ENCODE measurements at regions not wholly inside any gene's neighbourhood (a gene's known extent, or its start where the extent isn't known, plus 50 kb on each side); places are given as distances from the start of the nearest gene placed in this dataset.
"Not testable (repeated sequence)": the region's sequence is repeated elsewhere in the genome, so short reads cannot be mapped to it uniquely, and the experiment has no call there.

- H3K4me1 ChIP-seq (ENCODE audit: control extremely low read depth in 1 of 4, control insufficient read depth in 4 of 4, insufficient read depth in 4 of 4, low read length in 3 of 4) = no peaks in the 10 kb centered on the region
- H3K9me3 ChIP-seq (ENCODE audit: control extremely low read depth in 1 of 5, control insufficient read depth in 4 of 5, insufficient read depth in 2 of 5, low read depth in 1 of 5, low read length in 4 of 5) = no peaks in the 10 kb centered on the region
- ChIA-PET POLR2A (no interaction called here), CTCF (no interaction called here)
- no peak overlapping the region for H3K27ac ChIP-seq (ENCODE audit: insufficient read depth in 1 of 2, low read depth in 1 of 2, low read length in 2 of 2, poor library complexity in 1 of 2, severe bottlenecking in 2 of 2)
- 93% methylated on average over 3 of the region's 3 CpGs for WGBS (ENCODE audit: insufficient coverage)
- no peak overlapping the region for H3K4me3 ChIP-seq (ENCODE audit: control insufficient read depth in 1 of 7, extremely low read depth in 1 of 7, insufficient read depth in 4 of 7, low read depth in 2 of 7, low read length in 6 of 7)
- no peaks in the 10 kb centered on the region for H3K27me3 ChIP-seq (replicated peaks in 2 of 5; ENCODE audit: control insufficient read depth in 4 of 5, insufficient read depth in 5 of 5, low read length in 4 of 5)
- no peak for DNase-seq
- no peaks in the 10 kb centered on the region for H3K36me3 ChIP-seq (ENCODE audit: control insufficient read depth in 4 of 4, insufficient read depth in 4 of 4, low read length in 3 of 4)
These were observed 245.3 kb upstream of the NMUR2 start for GRCh38 chr5:152650413-152650812.

GRCh38 chr5:152659470-152659869 is 254.4 kb upstream of the NMUR2 start:
- H3K27ac ChIP-seq (ENCODE audit: insufficient read depth in 1 of 2, low read depth in 1 of 2, low read length in 2 of 2, poor library complexity in 1 of 2, severe bottlenecking in 2 of 2); H3K27me3 ChIP-seq (replicated peaks in 2 of 5; ENCODE audit: control insufficient read depth in 4 of 5, insufficient read depth in 5 of 5, low read length in 4 of 5); H3K9me3 ChIP-seq (ENCODE audit: control extremely low read depth in 1 of 5, control insufficient read depth in 4 of 5, insufficient read depth in 2 of 5, low read depth in 1 of 5, low read length in 4 of 5); DNase-seq; H3K4me1 ChIP-seq (ENCODE audit: control extremely low read depth in 1 of 4, control insufficient read depth in 4 of 4, insufficient read depth in 4 of 4, low read length in 3 of 4); CTCF ChIA-PET; H3K36me3 ChIP-seq (ENCODE audit: control insufficient read depth in 4 of 4, insufficient read depth in 4 of 4, low read length in 3 of 4); POLR2A ChIA-PET; H3K4me3 ChIP-seq (ENCODE audit: control insufficient read depth in 1 of 7, extremely low read depth in 1 of 7, insufficient read depth in 4 of 7, low read depth in 2 of 7, low read length in 6 of 7): not testable (repeated sequence)
- 94% methylated on average over 12 of the region's 18 CpGs for WGBS (ENCODE audit: insufficient coverage)

- no CpG with 5 or more reads among the region's 1 CpG for WGBS (ENCODE audit: insufficient coverage)
- no peak overlapping the region for H3K27ac ChIP-seq (ENCODE audit: insufficient read depth in 1 of 2, low read depth in 1 of 2, low read length in 2 of 2, poor library complexity in 1 of 2, severe bottlenecking in 2 of 2)
- H3K4me3 ChIP-seq (ENCODE audit: control insufficient read depth in 1 of 7, extremely low read depth in 1 of 7, insufficient read depth in 4 of 7, low read depth in 2 of 7, low read length in 6 of 7) = no peak overlapping the region
- H3K36me3 ChIP-seq (ENCODE audit: control insufficient read depth in 4 of 4, insufficient read depth in 4 of 4, low read length in 3 of 4) = no peaks in the 10 kb centered on the region
- ChIA-PET POLR2A (no interaction called here), CTCF (no interaction called here)
- no peaks in the 10 kb centered on the region for H3K9me3 ChIP-seq (ENCODE audit: control extremely low read depth in 1 of 5, control insufficient read depth in 4 of 5, insufficient read depth in 2 of 5, low read depth in 1 of 5, low read length in 4 of 5)
- DNase-seq = no peak
- H3K4me1 ChIP-seq (ENCODE audit: control extremely low read depth in 1 of 4, control insufficient read depth in 4 of 4, insufficient read depth in 4 of 4, low read length in 3 of 4) = no peaks in the 10 kb centered on the region
- H3K27me3 ChIP-seq (replicated peaks in 2 of 5; ENCODE audit: control insufficient read depth in 4 of 5, insufficient read depth in 5 of 5, low read length in 4 of 5) = no peaks in the 10 kb centered on the region
These were observed 268.5 kb upstream of the NMUR2 start for GRCh38 chr5:152673601-152674000.

GRCh38 chr5:152674403-152674802 is 269.3 kb upstream of the NMUR2 start:
- Histone ChIP-seq H3K27me3 (replicated peaks in 2 of 5; ENCODE audit: control insufficient read depth in 4 of 5, insufficient read depth in 5 of 5, low read length in 4 of 5) (no peaks in the 10 kb centered on the region), H3K27ac (ENCODE audit: insufficient read depth in 1 of 2, low read depth in 1 of 2, low read length in 2 of 2, poor library complexity in 1 of 2, severe bottlenecking in 2 of 2) (no peak overlapping the region), H3K4me3 (ENCODE audit: control insufficient read depth in 1 of 7, extremely low read depth in 1 of 7, insufficient read depth in 4 of 7, low read depth in 2 of 7, low read length in 6 of 7) (no peak overlapping the region), H3K36me3 (ENCODE audit: control insufficient read depth in 4 of 4, insufficient read depth in 4 of 4, low read length in 3 of 4) (no peaks in the 10 kb centered on the region), H3K9me3 (ENCODE audit: control extremely low read depth in 1 of 5, control insufficient read depth in 4 of 5, insufficient read depth in 2 of 5, low read depth in 1 of 5, low read length in 4 of 5) (no peaks in the 10 kb centered on the region), H3K4me1 (ENCODE audit: control extremely low read depth in 1 of 4, control insufficient read depth in 4 of 4, insufficient read depth in 4 of 4, low read length in 3 of 4) (no peaks in the 10 kb centered on the region)
- ChIA-PET POLR2A (no interaction called here), CTCF (no interaction called here)
- WGBS (ENCODE audit: insufficient coverage) = no CpG with 5 or more reads among the region's 1 CpG
- DNase-seq = no peak

- no peak for DNase-seq
- ChIA-PET CTCF (no interaction called here), POLR2A (no interaction called here)
- Histone ChIP-seq H3K27ac (ENCODE audit: insufficient read depth in 1 of 2, low read depth in 1 of 2, low read length in 2 of 2, poor library complexity in 1 of 2, severe bottlenecking in 2 of 2) (no peak overlapping the region), H3K4me3 (ENCODE audit: control insufficient read depth in 1 of 7, extremely low read depth in 1 of 7, insufficient read depth in 4 of 7, low read depth in 2 of 7, low read length in 6 of 7) (no peak overlapping the region), H3K9me3 (ENCODE audit: control extremely low read depth in 1 of 5, control insufficient read depth in 4 of 5, insufficient read depth in 2 of 5, low read depth in 1 of 5, low read length in 4 of 5) (peaks cover 0 to 2% (median 0%) of the 10 kb centered on the region in 5 experiments), H3K36me3 (ENCODE audit: control insufficient read depth in 4 of 4, insufficient read depth in 4 of 4, low read length in 3 of 4) (no peaks in the 10 kb centered on the region), H3K27me3 (replicated peaks in 2 of 5; ENCODE audit: control insufficient read depth in 4 of 5, insufficient read depth in 5 of 5, low read length in 4 of 5) (no peaks in the 10 kb centered on the region), H3K4me1 (ENCODE audit: control extremely low read depth in 1 of 4, control insufficient read depth in 4 of 4, insufficient read depth in 4 of 4, low read length in 3 of 4) (no peaks in the 10 kb centered on the region)
- 63% methylated on average over 5 of the region's 5 CpGs for WGBS (ENCODE audit: insufficient coverage)
These were observed 271.1 kb upstream of the NMUR2 start for GRCh38 chr5:152676196-152676595.

GRCh38 chr5:152683205-152683604 is 278.1 kb upstream of the NMUR2 start:
- Histone ChIP-seq H3K27me3 (replicated peaks in 2 of 5; ENCODE audit: control insufficient read depth in 4 of 5, insufficient read depth in 5 of 5, low read length in 4 of 5) (no peaks in the 10 kb centered on the region), H3K36me3 (ENCODE audit: control insufficient read depth in 4 of 4, insufficient read depth in 4 of 4, low read length in 3 of 4) (no peaks in the 10 kb centered on the region), H3K4me3 (ENCODE audit: control insufficient read depth in 1 of 7, extremely low read depth in 1 of 7, insufficient read depth in 4 of 7, low read depth in 2 of 7, low read length in 6 of 7) (no peak overlapping the region), H3K4me1 (ENCODE audit: control extremely low read depth in 1 of 4, control insufficient read depth in 4 of 4, insufficient read depth in 4 of 4, low read length in 3 of 4) (no peaks in the 10 kb centered on the region), H3K27ac (ENCODE audit: insufficient read depth in 1 of 2, low read depth in 1 of 2, low read length in 2 of 2, poor library complexity in 1 of 2, severe bottlenecking in 2 of 2) (no peak overlapping the region), H3K9me3 (ENCODE audit: control extremely low read depth in 1 of 5, control insufficient read depth in 4 of 5, insufficient read depth in 2 of 5, low read depth in 1 of 5, low read length in 4 of 5) (peaks cover 0 to 3% (median 0%) of the 10 kb centered on the region in 5 experiments)
- POLR2A ChIA-PET = no interaction called here
- CTCF ChIA-PET = no interaction called here
- 100% methylated on average over 1 of the region's 1 CpG for WGBS (ENCODE audit: insufficient coverage)
- DNase-seq = no peak

- ChIA-PET POLR2A (no interaction called here), CTCF (no interaction called here)
- Histone ChIP-seq H3K27me3 (replicated peaks in 2 of 5; ENCODE audit: control insufficient read depth in 4 of 5, insufficient read depth in 5 of 5, low read length in 4 of 5) (no peaks in the 10 kb centered on the region), H3K4me1 (ENCODE audit: control extremely low read depth in 1 of 4, control insufficient read depth in 4 of 4, insufficient read depth in 4 of 4, low read length in 3 of 4) (no peaks in the 10 kb centered on the region), H3K36me3 (ENCODE audit: control insufficient read depth in 4 of 4, insufficient read depth in 4 of 4, low read length in 3 of 4) (no peaks in the 10 kb centered on the region), H3K9me3 (ENCODE audit: control extremely low read depth in 1 of 5, control insufficient read depth in 4 of 5, insufficient read depth in 2 of 5, low read depth in 1 of 5, low read length in 4 of 5) (peaks cover 0 to 3% (median 0%) of the 10 kb centered on the region in 5 experiments), H3K27ac (ENCODE audit: insufficient read depth in 1 of 2, low read depth in 1 of 2, low read length in 2 of 2, poor library complexity in 1 of 2, severe bottlenecking in 2 of 2) (no peak overlapping the region), H3K4me3 (ENCODE audit: control insufficient read depth in 1 of 7, extremely low read depth in 1 of 7, insufficient read depth in 4 of 7, low read depth in 2 of 7, low read length in 6 of 7) (no peak overlapping the region)
- 100% methylated on average over 2 of the region's 4 CpGs for WGBS (ENCODE audit: insufficient coverage)
- DNase-seq = no peak
These were observed 281.9 kb upstream of the NMUR2 start for GRCh38 chr5:152686931-152687330.

Data from common myeloid progenitor, CD34-positive (primary cell).